ENCODE measurements at regions not wholly inside any gene's neighbourhood (a gene's known extent, or its start where the extent isn't known, plus 50 kb on each side); places are given as distances from the start of the nearest gene placed in this dataset.
A peak's percentile ranks its signal among the peaks of the same experiment; 100 is the strongest.

- TF ChIP-seq, protein P1, sequence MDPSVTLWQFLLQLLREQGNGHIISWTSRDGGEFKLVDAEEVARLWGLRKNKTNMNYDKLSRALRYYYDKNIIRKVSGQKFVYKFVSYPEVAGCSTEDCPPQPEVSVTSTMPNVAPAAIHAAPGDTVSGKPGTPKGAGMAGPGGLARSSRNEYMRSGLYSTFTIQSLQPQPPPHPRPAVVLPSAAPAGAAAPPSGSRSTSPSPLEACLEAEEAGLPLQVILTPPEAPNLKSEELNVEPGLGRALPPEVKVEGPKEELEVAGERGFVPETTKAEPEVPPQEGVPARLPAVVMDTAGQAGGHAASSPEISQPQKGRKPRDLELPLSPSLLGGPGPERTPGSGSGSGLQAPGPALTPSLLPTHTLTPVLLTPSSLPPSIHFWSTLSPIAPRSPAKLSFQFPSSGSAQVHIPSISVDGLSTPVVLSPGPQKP (IDR thresholded peaks at IDR 0.05; ENCODE audit: borderline replicate concordance, low read depth, low read length) = no peak
Measured at GRCh38 chr5:148740079-148740858, 85.9 kb upstream of the HTR4 start (continued).

- Histone ChIP-seq H4K8ac (ENCODE audit: low read depth in 2 of 2, low read length in 2 of 2) (no peak overlapping the region), H4K20me1 (ENCODE audit: insufficient read depth, low read length) (no peaks in the 10 kb centered on the region), H3K23ac (ENCODE audit: low read depth, low read length) (no peak overlapping the region), H2AFZ (replicated peaks; ENCODE audit: low read length, poor library complexity) (no peak overlapping the region), H3K18ac (ENCODE audit: low read depth, low read length) (no peak overlapping the region), H3K79me1 (ENCODE audit: low read depth in 1 of 2, low read length in 2 of 2) (no peaks in the 10 kb centered on the region), H2BK15ac (ENCODE audit: low read depth, low read length) (no peak overlapping the region), H3K4me2 (ENCODE audit: low read depth, low read length) (no peak overlapping the region), H2AK5ac (ENCODE audit: low read depth, low read length) (no peak overlapping the region), H4K5ac (ENCODE audit: low read depth, low read length) (no peak overlapping the region), H2BK120ac (ENCODE audit: low read depth, low read length) (no peak overlapping the region), H3K36me3 (ENCODE audit: control insufficient read depth, insufficient read depth, low read length) (no peaks in the 10 kb centered on the region), H3K56ac (ENCODE audit: extremely low read depth, insufficient read depth, low read length) (no peak overlapping the region), H3K9ac (ENCODE audit: low read depth, low read length) (no peak overlapping the region), H3K4me1 (ENCODE audit: control insufficient read depth, insufficient read depth, low read length) (no peaks in the 10 kb centered on the region), H3K27me3 (ENCODE audit: control insufficient read depth, insufficient read depth, low read length) (no peaks in the 10 kb centered on the region), H3K9me3 (ENCODE audit: control insufficient read depth, insufficient read depth, low read length) (no peaks in the 10 kb centered on the region), H2AK9ac (replicated peaks; ENCODE audit: low read depth, low read length, poor library complexity) (no peak overlapping the region), H4K91ac (ENCODE audit: insufficient read depth, low read depth, low read length) (no peak overlapping the region), H3K4me3 (ENCODE audit: insufficient read depth, low read depth, low read length) (no peak overlapping the region), H2BK20ac (ENCODE audit: low read depth, low read length) (no peak overlapping the region), H3K9me1 (ENCODE audit: insufficient read depth, low read length) (no peaks in the 10 kb centered on the region), H2BK5ac (ENCODE audit: low read depth, low read length, poor library complexity, severe bottlenecking) (no peak overlapping the region), H3K27ac (ENCODE audit: insufficient read depth, low read length) (no peak overlapping the region), H3K14ac (replicated peaks; ENCODE audit: low read depth, low read length) (no peak overlapping the region), H3K4ac (ENCODE audit: low read depth, low read length) (no peak overlapping the region)
- dilution Hi-C loops (cut with HindIII; ENCODE audit: low sequenced_read_pairs, unreplicated experiment) (no loop called here), in situ Hi-C loops (cut with MboI; ENCODE audit: low sequenced_read_pairs) (no loop called here), intact Hi-C loops (cut with micrococcal nuclease) (loop anchor here (1.0 to 5.0 kb wide), 7 partner anchors 86 to 486 kb away; partner anchors contain the start of gene ADRB2)
- ATAC-seq (ENCODE audit: low read depth) (peak; percentile 95), DNase-seq (peak; percentile 85)
- WGBS, 2 experiments (ENCODE audit: extremely low coverage in 2 of 2, insufficient read length in 1 of 2) = no CpG with 5 or more reads among the region's 9 CpGs
- TF ChIP-seq SMC3 (IDR thresholded peaks at IDR 0.05; ENCODE audit: low read depth, low read length) = peak; percentile 90
- TF ChIP-seq RFX5 (IDR thresholded peaks at IDR 0.05; ENCODE audit: low read depth, low read length) = no peak
- TF ChIP-seq MAFK (IDR thresholded peaks at IDR 0.05; ENCODE audit: low read depth, low read length) = peak; percentile 75
- peak; percentile 85 for TF ChIP-seq CTCF (conservative IDR thresholded peaks at IDR 0.05; ENCODE audit: low read depth, low read length)
- TF ChIP-seq RAD21 (IDR thresholded peaks at IDR 0.05; ENCODE audit: low read length) = peak; percentile 77
- ChIA-PET POLR2A (ENCODE audit: unreplicated experiment) (interaction anchor here (0.6 kb wide), 1 partner anchor 466 kb away, joined by 5 read pairs; no protein-coding TSS in a partner anchor), CTCF (interaction anchor here (0.6 to 4.7 kb wide), 33 partner anchors 8 to 528 kb away, joined by 3 to 34 read pairs (median 4); partner anchors contain the start of gene ADRB2)
- BruUV-seq (replicated peaks) = no TSS peak
Measured at GRCh38 chr5:148740966-148741742, 85.3 kb upstream of the ADRB2 start.
